ENCODE measurements at regions not wholly inside any gene's neighbourhood (a gene's known extent, or its start where the extent isn't known, plus 50 kb on each side); places are given as distances from the start of the nearest gene placed in this dataset.

- Histone ChIP-seq H3K27ac (ENCODE audit: low read length) (no peak overlapping the region), H3K4me1 (ENCODE audit: control insufficient read depth, insufficient read depth, low read length) (peaks cover 45% of the 10 kb centered on the region), H3K36me3 (ENCODE audit: control insufficient read depth, insufficient read depth, low read length) (no peaks in the 10 kb centered on the region), H3K9me3 (replicated peaks; ENCODE audit: control insufficient read depth, low read depth, low read length) (peaks cover 3% of the 10 kb centered on the region), H3K27me3 (ENCODE audit: control insufficient read depth, insufficient read depth, low read length) (peaks cover 52% of the 10 kb centered on the region), H3K4me3 (ENCODE audit: low read length) (no peak overlapping the region)
- WGBS (ENCODE audit: insufficient coverage) = 77% methylated on average over 2 of the region's 6 CpGs
- no peak for DNase-seq
Observed at GRCh38 chrX:39728852-39729598, 368.7 kb downstream of the BCOR start.

GRCh38 chrX:39729981-39730661, 367.6 kb downstream of the BCOR start:
- Histone ChIP-seq H3K4me1 (ENCODE audit: control insufficient read depth, insufficient read depth, low read length) (peaks cover 45% of the 10 kb centered on the region), H3K36me3 (ENCODE audit: control insufficient read depth, insufficient read depth, low read length) (no peaks in the 10 kb centered on the region), H3K27me3 (ENCODE audit: control insufficient read depth, insufficient read depth, low read length) (peaks cover 51% of the 10 kb centered on the region), H3K9me3 (replicated peaks; ENCODE audit: control insufficient read depth, low read depth, low read length) (peaks cover 3% of the 10 kb centered on the region), H3K4me3 (ENCODE audit: low read length) (no peak overlapping the region), H3K27ac (ENCODE audit: low read length) (peak overlapping the region; percentile 59)
- DNase-seq = peak; percentile 51
- WGBS (ENCODE audit: insufficient coverage) = 60% methylated on average over 7 of the region's 21 CpGs

- Histone ChIP-seq H3K9me3 (replicated peaks; ENCODE audit: control insufficient read depth, low read depth, low read length) (peaks cover 3% of the 10 kb centered on the region), H3K4me3 (ENCODE audit: low read length) (no peak overlapping the region), H3K27ac (ENCODE audit: low read length) (peak overlapping the region; percentile 59), H3K27me3 (ENCODE audit: control insufficient read depth, insufficient read depth, low read length) (peaks cover 52% of the 10 kb centered on the region), H3K36me3 (ENCODE audit: control insufficient read depth, insufficient read depth, low read length) (no peaks in the 10 kb centered on the region), H3K4me1 (ENCODE audit: control insufficient read depth, insufficient read depth, low read length) (peaks cover 50% of the 10 kb centered on the region)
- WGBS (ENCODE audit: insufficient coverage) = 28% methylated on average over 18 of the region's 19 CpGs
- DNase-seq = peak; percentile 76
Observed at GRCh38 chrX:39730662-39731329, 367.0 kb downstream of the BCOR start.

- peak overlapping the region; percentile 15 for H3K27ac ChIP-seq (ENCODE audit: low read length)
- DNase-seq = no peak
- H3K9me3 ChIP-seq (replicated peaks; ENCODE audit: control insufficient read depth, low read depth, low read length) = peaks cover 3% of the 10 kb centered on the region
- H3K4me3 ChIP-seq (ENCODE audit: low read length) = no peak overlapping the region
- H3K27me3 ChIP-seq (ENCODE audit: control insufficient read depth, insufficient read depth, low read length) = peaks cover 48% of the 10 kb centered on the region
- no peaks in the 10 kb centered on the region for H3K36me3 ChIP-seq (ENCODE audit: control insufficient read depth, insufficient read depth, low read length)
- 56% methylated on average over 3 of the region's 6 CpGs for WGBS (ENCODE audit: insufficient coverage)
- peaks cover 50% of the 10 kb centered on the region for H3K4me1 ChIP-seq (ENCODE audit: control insufficient read depth, insufficient read depth, low read length)
Observed at GRCh38 chrX:39731330-39731667, 366.5 kb downstream of the BCOR start.

GRCh38 chrX:39731735-39732134, 366.0 kb downstream of the BCOR start:
- WGBS (ENCODE audit: insufficient coverage) = 63% methylated on average over 1 of the region's 4 CpGs
- Histone ChIP-seq H3K27me3 (ENCODE audit: control insufficient read depth, insufficient read depth, low read length) (peaks cover 47% of the 10 kb centered on the region), H3K4me1 (ENCODE audit: control insufficient read depth, insufficient read depth, low read length) (peaks cover 54% of the 10 kb centered on the region), H3K4me3 (ENCODE audit: low read length) (no peak overlapping the region), H3K9me3 (replicated peaks; ENCODE audit: control insufficient read depth, low read depth, low read length) (peaks cover 3% of the 10 kb centered on the region), H3K27ac (ENCODE audit: low read length) (no peak overlapping the region), H3K36me3 (ENCODE audit: control insufficient read depth, insufficient read depth, low read length) (no peaks in the 10 kb centered on the region)
- peak; percentile 76 for DNase-seq

- WGBS (ENCODE audit: insufficient coverage) = no CpG with 5 or more reads among the region's 1 CpG
- Histone ChIP-seq H3K9me3 (replicated peaks; ENCODE audit: control insufficient read depth, low read depth, low read length) (peaks cover 2% of the 10 kb centered on the region), H3K27me3 (ENCODE audit: control insufficient read depth, insufficient read depth, low read length) (peaks cover 32% of the 10 kb centered on the region), H3K36me3 (ENCODE audit: control insufficient read depth, insufficient read depth, low read length) (no peaks in the 10 kb centered on the region), H3K27ac (ENCODE audit: low read length) (no peak overlapping the region), H3K4me3 (ENCODE audit: low read length) (no peak overlapping the region), H3K4me1 (ENCODE audit: control insufficient read depth, insufficient read depth, low read length) (peaks cover 41% of the 10 kb centered on the region)
- no peak for DNase-seq
Observed at GRCh38 chrX:39733745-39734144, 364.0 kb downstream of the BCOR start.

- DNase-seq = no peak
- H3K27me3 ChIP-seq (ENCODE audit: control insufficient read depth, insufficient read depth, low read length) = peaks cover 32% of the 10 kb centered on the region
Observed at GRCh38 chrX:39734174-39734776, 363.5 kb downstream of the BCOR start.

GRCh38 chrX:39736216-39737211, 361.2 kb downstream of the BCOR start:
- Histone ChIP-seq H3K4me3 (ENCODE audit: low read length) (no peak overlapping the region), H3K4me1 (ENCODE audit: control insufficient read depth, insufficient read depth, low read length) (peaks cover 20% of the 10 kb centered on the region), H3K27me3 (ENCODE audit: control insufficient read depth, insufficient read depth, low read length) (peaks cover 19% of the 10 kb centered on the region), H3K36me3 (ENCODE audit: control insufficient read depth, insufficient read depth, low read length) (no peaks in the 10 kb centered on the region), H3K27ac (ENCODE audit: low read length) (no peak overlapping the region), H3K9me3 (replicated peaks; ENCODE audit: control insufficient read depth, low read depth, low read length) (no peaks in the 10 kb centered on the region)
- peak; percentile 74 for DNase-seq
- 73% methylated on average over 17 of the region's 22 CpGs for WGBS (ENCODE audit: insufficient coverage)

More at GRCh38 chrX:39734174-39734776, 363.5 kb downstream of the BCOR start:
- peaks cover 41% of the 10 kb centered on the region for H3K4me1 ChIP-seq (ENCODE audit: control insufficient read depth, insufficient read depth, low read length)
- WGBS (ENCODE audit: insufficient coverage) = 69% methylated on average over 2 of the region's 2 CpGs
- no peaks in the 10 kb centered on the region for H3K9me3 ChIP-seq (replicated peaks; ENCODE audit: control insufficient read depth, low read depth, low read length)
- H3K4me3 ChIP-seq (ENCODE audit: low read length) = no peak overlapping the region
- H3K36me3 ChIP-seq (ENCODE audit: control insufficient read depth, insufficient read depth, low read length) = no peaks in the 10 kb centered on the region
- H3K27ac ChIP-seq (ENCODE audit: low read length) = no peak overlapping the region

GRCh38 chrX:39739585-39739984, 358.2 kb downstream of the BCOR start:
- Histone ChIP-seq H3K4me3 (ENCODE audit: low read length) (no peak overlapping the region), H3K9me3 (replicated peaks; ENCODE audit: control insufficient read depth, low read depth, low read length) (no peaks in the 10 kb centered on the region), H3K27ac (ENCODE audit: low read length) (no peak overlapping the region), H3K4me1 (ENCODE audit: control insufficient read depth, insufficient read depth, low read length) (peaks cover 14% of the 10 kb centered on the region), H3K36me3 (ENCODE audit: control insufficient read depth, insufficient read depth, low read length) (no peaks in the 10 kb centered on the region), H3K27me3 (ENCODE audit: control insufficient read depth, insufficient read depth, low read length) (peaks cover 15% of the 10 kb centered on the region)
- DNase-seq = no peak
- 84% methylated on average over 5 of the region's 7 CpGs for WGBS (ENCODE audit: insufficient coverage)

Data from muscle of leg (tissue), 3 donors.